ENCODE measurements at regions not wholly inside any gene's neighbourhood (a gene's known extent, or its start where the extent isn't known, plus 50 kb on each side); places are given as distances from the start of the nearest gene placed in this dataset.

DNA sequence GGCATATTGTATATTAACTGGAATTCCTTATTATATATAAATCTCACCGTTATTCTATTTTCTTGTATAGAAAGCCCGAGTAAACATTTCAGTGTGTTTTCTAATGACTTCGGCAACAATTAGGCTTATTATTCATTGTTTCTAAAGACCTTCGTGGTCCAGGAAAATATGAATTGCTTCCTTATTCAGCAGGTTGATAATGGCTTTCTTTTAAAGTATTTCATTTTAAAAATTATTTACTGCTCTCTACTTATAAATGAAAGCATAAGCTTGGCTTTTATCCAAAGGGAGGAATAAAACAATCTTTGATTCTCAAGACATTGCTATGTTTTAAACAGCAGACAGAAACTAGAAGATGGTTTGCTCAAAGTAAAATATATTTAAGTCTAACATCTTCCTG is 198.4 kb upstream of the RGS18 start:
- TF ChIP-seq, protein P1, sequence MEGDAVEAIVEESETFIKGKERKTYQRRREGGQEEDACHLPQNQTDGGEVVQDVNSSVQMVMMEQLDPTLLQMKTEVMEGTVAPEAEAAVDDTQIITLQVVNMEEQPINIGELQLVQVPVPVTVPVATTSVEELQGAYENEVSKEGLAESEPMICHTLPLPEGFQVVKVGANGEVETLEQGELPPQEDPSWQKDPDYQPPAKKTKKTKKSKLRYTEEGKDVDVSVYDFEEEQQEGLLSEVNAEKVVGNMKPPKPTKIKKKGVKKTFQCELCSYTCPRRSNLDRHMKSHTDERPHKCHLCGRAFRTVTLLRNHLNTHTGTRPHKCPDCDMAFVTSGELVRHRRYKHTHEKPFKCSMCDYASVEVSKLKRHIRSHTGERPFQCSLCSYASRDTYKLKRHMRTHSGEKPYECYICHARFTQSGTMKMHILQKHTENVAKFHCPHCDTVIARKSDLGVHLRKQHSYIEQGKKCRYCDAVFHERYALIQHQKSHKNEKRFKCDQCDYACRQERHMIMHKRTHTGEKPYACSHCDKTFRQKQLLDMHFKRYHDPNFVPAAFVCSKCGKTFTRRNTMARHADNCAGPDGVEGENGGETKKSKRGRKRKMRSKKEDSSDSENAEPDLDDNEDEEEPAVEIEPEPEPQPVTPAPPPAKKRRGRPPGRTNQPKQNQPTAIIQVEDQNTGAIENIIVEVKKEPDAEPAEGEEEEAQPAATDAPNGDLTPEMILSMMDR (conservative IDR thresholded peaks at IDR 0.05 in 1 of 2, IDR thresholded peaks at IDR 0.05 in 1 of 2; ENCODE audit: low read depth in 1 of 2, low read length in 2 of 2) = no peak
- TF ChIP-seq EZH2 (IDR thresholded peaks at IDR 0.05; ENCODE audit: low read length, missing control alignments) = no peak

Data from fibroblast of lung (primary cell).